HepG2 (cell line): ENCODE measurements at regions not wholly inside any gene's neighbourhood (a gene's known extent, or its start where the extent isn't known, plus 50 kb on each side); places are given as distances from the start of the nearest gene placed in this dataset.

ENCODE experiments used
- SCMH1 ChIP-seq: sonication (generic); formaldehyde crosslinking; IDR thresholded peaks from 2 replicates; pipeline ENCODE4 v1.9.0; 2021; ENCODE audit warnings: missing genetic modification reagents, mild to moderate bottlenecking, borderline replicate concordance
- ZFAT ChIP-seq: sonication (generic); formaldehyde crosslinking; conservative IDR thresholded peaks from 2 replicates; pipeline ENCODE4 v1.8.1; 2023; ENCODE audit warnings: missing genetic modification reagents, inconsistent platforms

- no peak for TF ChIP-seq ZFAT (CRISPR knock-in tag)
- TF ChIP-seq SCMH1 (CRISPR knock-in tag) = no peak
These were observed 496.7 kb downstream of the COG6 start for GRCh38 chr13:40152145-40152544.
